ENCODE measurements at regions not wholly inside any gene's neighbourhood (a gene's known extent, or its start where the extent isn't known, plus 50 kb on each side); places are given as distances from the start of the nearest gene placed in this dataset.

DNA sequence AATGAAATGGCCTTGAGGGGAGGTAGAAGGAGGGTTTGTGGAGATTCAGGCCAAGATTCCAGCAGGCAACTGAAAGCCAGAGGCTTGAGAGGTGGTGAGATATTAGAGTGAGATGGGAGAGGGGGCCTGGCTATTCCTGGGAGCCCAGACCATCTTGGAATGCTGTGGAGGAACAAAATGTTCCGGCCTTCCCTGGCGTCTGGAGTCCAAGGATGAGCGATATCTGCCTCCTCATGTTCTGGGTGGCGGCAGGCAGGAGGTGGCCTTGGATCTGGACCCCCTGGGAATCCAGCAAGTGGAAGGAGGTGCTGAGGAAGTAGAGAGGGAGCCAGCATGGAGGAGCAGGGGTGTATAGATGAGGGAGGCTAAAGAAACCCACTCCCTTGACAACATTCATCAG lies 335.9 kb downstream of the CYP26B1 start:
- Mint-ChIP-seq H3K27me3 (no peaks in the 10 kb centered on the region), H3K4me1 (ENCODE audit: low read depth) (no peaks in the 10 kb centered on the region), H3K36me3 (ENCODE audit: low read depth) (no peaks in the 10 kb centered on the region), H3K4me3 (no peak overlapping the region), H3K27ac (no peak overlapping the region), H3K9me3 (no peaks in the 10 kb centered on the region)
- DNase-seq: no peak

DNA sequence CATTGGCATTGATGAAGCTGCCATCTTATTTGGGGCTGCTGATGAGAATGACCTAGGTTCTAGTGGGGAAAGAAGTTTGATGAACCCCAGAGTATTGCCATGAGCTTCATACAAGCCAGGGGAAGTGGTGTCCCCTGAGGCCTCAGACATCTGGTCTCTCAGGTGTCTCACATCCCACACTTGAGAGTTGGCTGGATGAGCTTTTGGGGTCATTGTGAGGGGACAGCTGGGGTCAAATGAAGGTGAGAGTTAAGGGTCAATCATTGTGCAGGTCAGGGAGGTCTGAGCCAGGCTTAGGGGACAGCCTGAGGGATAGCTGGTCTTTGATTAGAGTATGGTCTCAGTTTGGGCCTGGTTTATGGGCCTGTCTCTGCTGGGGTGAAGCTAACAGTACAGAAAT lies 336.5 kb downstream of the CYP26B1 start:
- Mint-ChIP-seq H3K27ac (no peak overlapping the region), H3K36me3 (ENCODE audit: low read depth) (no peaks in the 10 kb centered on the region), H3K9me3 (no peaks in the 10 kb centered on the region)

DNA sequence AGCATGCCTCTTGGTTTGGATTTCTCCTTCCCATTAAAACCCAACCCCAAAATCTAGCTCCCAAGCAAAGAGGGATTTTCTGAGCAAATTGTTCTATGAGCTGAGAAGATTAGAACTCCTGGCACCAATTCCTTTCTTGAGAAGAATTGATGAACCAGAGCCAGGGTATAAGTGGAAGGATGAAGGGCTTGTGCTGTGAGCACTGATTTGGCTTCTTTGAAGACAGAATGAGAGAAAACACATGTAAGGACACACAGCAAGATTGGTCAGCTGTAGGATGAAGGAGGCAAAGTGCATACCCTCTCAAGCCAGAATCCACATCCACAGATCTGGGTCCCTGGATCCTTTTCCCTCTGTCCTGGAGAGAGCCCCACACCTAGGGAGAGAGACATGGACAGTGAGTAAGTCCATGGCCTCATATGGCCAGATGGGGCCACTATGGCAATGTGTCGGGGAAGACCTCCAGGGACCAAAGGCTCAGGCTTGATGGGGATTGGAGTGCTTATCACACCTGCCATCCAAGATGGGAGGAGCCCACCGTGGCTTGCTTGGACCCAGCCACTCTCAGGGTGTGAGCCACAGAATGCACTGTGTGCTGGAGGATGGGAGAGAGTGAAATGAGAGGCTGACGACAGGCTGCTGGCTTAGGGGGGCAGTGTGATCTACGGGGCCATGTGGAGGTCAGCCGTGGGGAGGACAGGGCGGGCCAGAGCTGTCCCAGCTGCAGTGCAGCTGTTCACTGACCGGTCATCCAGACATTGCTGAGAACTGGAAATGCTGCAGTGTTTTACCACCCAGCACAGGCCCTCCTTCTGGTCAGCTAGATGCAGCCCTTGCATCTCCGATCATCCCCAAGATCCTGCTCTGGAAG lies 339.8 kb downstream of the CYP26B1 start:
- no peak overlapping the region for H3K27ac Mint-ChIP-seq
- H3K4me3 Mint-ChIP-seq: no peak overlapping the region
- no peaks in the 10 kb centered on the region for H3K9me3 Mint-ChIP-seq
- H3K4me1 Mint-ChIP-seq (ENCODE audit: low read depth): no peaks in the 10 kb centered on the region
- no peaks in the 10 kb centered on the region for H3K27me3 Mint-ChIP-seq
- no peaks in the 10 kb centered on the region for H3K36me3 Mint-ChIP-seq (ENCODE audit: low read depth)
- peak; percentile 15 for DNase-seq

More for the DNA sequence above, 336.5 kb downstream of the CYP26B1 start:
- H3K4me3 Mint-ChIP-seq: no peak overlapping the region
- no peaks in the 10 kb centered on the region for H3K4me1 Mint-ChIP-seq (ENCODE audit: low read depth)
- DNase-seq: no peak
- no peaks in the 10 kb centered on the region for H3K27me3 Mint-ChIP-seq

DNA sequence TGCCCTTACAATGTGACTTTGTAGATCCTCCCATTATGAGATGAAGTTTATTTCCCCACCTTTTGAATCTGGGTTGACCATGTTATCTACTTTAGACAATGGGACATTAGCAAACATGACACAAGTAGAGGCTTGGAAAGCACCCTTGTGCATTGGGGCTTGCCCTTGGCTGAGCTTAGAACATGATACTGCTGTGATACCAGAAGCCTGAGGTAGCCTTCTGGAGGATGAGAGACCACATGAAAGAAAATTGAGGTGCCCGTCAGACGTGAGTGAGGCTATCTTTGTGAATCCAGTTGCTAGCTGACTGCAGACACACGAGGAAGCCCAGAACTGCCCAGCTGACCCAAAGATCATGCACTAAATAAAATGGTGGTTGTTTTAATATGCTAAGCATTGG lies 341.2 kb downstream of the CYP26B1 start:
- no peaks in the 10 kb centered on the region for H3K36me3 Mint-ChIP-seq (ENCODE audit: low read depth)
- no peaks in the 10 kb centered on the region for H3K9me3 Mint-ChIP-seq
- no peak for DNase-seq
- no peaks in the 10 kb centered on the region for H3K4me1 Mint-ChIP-seq (ENCODE audit: low read depth)
- no peak overlapping the region for H3K4me3 Mint-ChIP-seq
- H3K27me3 Mint-ChIP-seq: peaks cover 5% of the 10 kb centered on the region
- H3K27ac Mint-ChIP-seq: no peak overlapping the region

DNA sequence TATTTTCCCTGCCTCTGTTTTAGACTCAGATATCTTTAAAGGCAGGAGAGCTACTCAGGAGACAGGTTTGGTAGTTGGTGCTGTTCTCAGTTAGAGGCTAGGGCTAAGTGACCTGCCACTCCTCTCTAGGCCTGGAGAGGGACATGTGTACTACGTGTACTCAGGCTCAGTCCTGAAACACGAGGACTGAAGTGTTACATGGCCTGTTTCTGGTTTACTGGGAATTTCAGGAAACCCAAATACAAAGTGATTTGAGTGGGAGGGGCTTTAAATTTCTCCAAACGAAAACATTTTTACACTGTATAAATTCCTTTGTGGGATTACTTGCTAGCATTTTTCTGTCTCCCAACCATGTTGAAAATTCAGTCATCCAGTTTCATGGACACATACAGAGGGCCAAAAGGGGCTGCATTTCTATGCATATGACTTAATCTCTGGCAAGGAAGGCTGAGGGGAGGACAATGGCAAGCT lies 343.3 kb downstream of the CYP26B1 start:
- Mint-ChIP-seq H3K9me3 (no peaks in the 10 kb centered on the region), H3K4me1 (ENCODE audit: low read depth) (no peaks in the 10 kb centered on the region), H3K4me3 (no peak overlapping the region), H3K27ac (no peak overlapping the region), H3K27me3 (peaks cover 5% of the 10 kb centered on the region), H3K36me3 (ENCODE audit: low read depth) (no peaks in the 10 kb centered on the region)
- DNase-seq: no peak

DNA sequence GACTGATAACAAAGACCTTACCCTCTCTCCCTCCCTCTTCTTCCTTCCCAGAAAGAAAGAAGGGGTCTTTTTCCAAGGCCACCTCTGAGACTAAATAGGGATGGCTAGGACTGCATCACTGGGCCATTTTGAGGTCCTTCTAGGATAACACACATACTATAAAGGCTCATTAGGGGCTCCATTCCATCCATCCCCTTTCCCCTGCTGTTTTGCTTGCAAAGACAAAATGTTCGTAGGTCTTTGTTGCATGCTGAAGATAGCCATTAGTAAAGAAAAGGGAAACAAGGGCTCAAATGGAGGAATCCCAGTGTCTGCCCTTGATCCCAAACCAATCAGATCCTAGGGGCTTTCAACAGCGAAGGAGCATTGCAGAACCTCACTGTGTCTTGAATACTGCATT lies 344.3 kb downstream of the CYP26B1 start:
- Mint-ChIP-seq H3K4me1 (ENCODE audit: low read depth) (no peaks in the 10 kb centered on the region), H3K27ac (no peak overlapping the region), H3K36me3 (ENCODE audit: low read depth) (no peaks in the 10 kb centered on the region), H3K4me3 (no peak overlapping the region), H3K9me3 (no peaks in the 10 kb centered on the region), H3K27me3 (peaks cover 5% of the 10 kb centered on the region)
- DNase-seq: no peak

DNA sequence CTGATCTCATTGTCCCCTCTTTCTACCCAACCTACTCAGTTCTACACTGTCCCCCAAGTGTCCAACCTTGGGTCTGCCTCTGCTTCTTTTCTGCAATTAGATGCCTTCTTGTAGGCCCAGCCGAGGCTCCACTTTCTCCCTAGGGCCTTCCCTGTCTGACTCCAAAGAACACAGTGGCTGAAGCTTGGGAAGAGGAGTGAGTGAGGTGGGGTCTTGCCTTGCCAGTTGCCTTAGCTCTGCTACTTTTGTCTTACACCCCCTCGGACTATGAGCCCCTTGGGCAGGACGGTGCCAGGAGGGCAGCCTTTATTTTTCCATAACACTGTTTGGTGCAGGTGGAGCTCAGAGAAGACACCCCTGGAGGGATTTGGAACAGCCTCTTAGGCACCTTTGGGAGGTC lies 345.1 kb downstream of the CYP26B1 start:
- no peak overlapping the region for H3K4me3 Mint-ChIP-seq
- H3K36me3 Mint-ChIP-seq (ENCODE audit: low read depth): no peaks in the 10 kb centered on the region
- H3K27me3 Mint-ChIP-seq: peaks cover 5% of the 10 kb centered on the region
- peak; percentile 8 for DNase-seq
- H3K4me1 Mint-ChIP-seq (ENCODE audit: low read depth): no peaks in the 10 kb centered on the region
- H3K9me3 Mint-ChIP-seq: no peaks in the 10 kb centered on the region
- no peak overlapping the region for H3K27ac Mint-ChIP-seq

DNA sequence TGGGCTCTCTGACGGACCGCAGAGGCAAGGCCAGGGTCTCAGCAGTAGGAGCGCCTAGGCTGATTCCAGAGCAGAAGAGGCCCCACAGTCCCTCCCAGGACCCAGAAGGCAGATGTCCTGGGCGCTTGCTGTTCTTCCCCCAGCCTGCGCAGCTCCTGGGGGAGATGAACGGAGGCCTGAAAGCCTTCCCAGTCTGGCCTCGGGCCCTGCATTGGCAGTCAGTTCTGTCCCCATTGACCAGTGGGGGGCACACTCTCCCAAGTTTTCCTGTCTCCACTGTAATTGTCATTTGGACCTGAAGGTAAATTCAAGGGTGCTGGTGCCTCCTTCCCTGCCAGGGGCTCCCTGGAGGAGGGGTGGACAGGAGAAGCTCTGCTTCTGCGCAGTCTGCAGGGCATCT lies 345.7 kb downstream of the CYP26B1 start:
- DNase-seq: peak; percentile 28
- H3K27ac Mint-ChIP-seq: no peak overlapping the region
- no peaks in the 10 kb centered on the region for H3K36me3 Mint-ChIP-seq (ENCODE audit: low read depth)
- H3K27me3 Mint-ChIP-seq: peaks cover 5% of the 10 kb centered on the region
- H3K9me3 Mint-ChIP-seq: no peaks in the 10 kb centered on the region
- H3K4me3 Mint-ChIP-seq: no peak overlapping the region
- H3K4me1 Mint-ChIP-seq (ENCODE audit: low read depth): no peaks in the 10 kb centered on the region

DNA sequence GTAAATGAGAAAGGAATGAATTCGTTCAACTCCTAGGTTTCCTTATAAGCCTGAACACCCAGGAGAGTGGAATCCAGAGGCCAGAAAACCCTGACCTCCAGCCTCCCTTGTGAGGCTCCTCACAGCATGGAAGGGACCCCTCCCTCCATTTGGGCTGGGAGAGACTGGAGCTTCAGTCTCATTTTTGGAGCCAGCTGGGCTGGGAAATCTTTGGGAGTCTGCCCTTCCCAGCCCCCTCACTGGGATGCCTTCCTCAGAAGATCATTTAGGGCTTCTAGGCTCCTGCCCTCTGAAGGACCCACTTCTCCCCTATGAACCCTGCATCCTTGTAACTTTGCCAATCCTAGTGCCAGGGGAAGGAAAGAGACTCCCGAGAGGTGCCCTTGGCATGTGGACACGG lies 346.1 kb downstream of the CYP26B1 start:
- H3K9me3 Mint-ChIP-seq: no peaks in the 10 kb centered on the region
- H3K4me3 Mint-ChIP-seq: no peak overlapping the region
- H3K4me1 Mint-ChIP-seq (ENCODE audit: low read depth): no peaks in the 10 kb centered on the region
- H3K36me3 Mint-ChIP-seq (ENCODE audit: low read depth): no peaks in the 10 kb centered on the region
- no peak for DNase-seq
- H3K27me3 Mint-ChIP-seq: peaks cover 5% of the 10 kb centered on the region
- H3K27ac Mint-ChIP-seq: no peak overlapping the region

DNA sequence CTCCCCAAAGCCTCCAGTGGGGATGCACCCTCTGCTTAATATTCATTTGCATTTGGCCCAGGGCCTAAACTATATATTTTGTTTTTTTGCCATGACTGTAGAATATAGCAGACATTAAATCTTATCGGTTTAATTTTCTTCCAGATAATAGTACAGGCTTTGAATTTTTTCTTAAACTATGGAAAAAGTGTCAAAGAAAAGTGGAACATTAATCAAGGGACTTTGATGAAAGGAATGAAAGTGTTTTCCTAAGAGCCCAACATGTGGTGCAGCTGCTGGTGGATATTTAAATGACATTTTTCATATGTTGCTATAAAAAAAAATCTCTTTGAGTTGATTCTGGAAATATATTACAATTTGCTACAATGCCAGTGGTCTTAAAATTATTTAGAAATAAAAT lies 346.8 kb downstream of the CYP26B1 start:
- no peak overlapping the region for H3K27ac Mint-ChIP-seq

DNA sequence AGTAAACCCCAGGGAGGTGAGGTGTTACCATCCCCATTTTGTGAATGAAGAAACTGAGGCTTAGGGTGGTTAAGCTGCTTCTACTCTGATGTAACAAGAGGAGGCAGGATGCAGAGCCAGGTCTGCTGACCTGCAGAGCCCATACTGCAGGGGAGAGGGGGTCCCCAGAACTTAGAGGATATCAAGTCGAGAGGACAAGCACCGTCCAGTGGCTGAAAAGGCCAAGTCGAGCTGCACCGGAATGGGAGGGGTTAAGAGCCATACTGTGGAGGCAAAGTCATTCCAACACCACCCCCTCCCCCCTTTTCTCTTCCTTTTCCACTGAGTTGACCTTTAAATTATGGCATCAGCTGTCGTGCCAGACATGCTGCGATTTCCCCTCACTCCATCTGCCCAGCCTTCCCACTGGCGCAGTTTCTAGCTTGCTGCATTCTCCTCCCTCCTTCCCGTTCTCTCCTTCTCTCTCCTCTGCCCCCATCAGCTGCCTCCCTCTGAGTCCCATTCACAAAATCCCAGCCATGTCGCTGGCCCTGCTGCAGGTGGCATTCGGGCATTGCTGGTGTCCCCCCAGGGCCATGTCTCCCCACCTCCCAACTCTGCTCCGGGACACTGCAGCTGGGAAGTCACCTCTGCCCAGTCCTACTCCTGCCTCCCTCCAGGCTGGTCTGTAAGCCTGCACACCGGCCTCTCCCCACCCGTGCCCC lies 346.9 kb downstream of the DYSF start:
- no peaks in the 10 kb centered on the region for H3K9me3 Mint-ChIP-seq
- DNase-seq: no peak
- no peaks in the 10 kb centered on the region for H3K4me1 Mint-ChIP-seq (ENCODE audit: low read depth)
- no peaks in the 10 kb centered on the region for H3K36me3 Mint-ChIP-seq (ENCODE audit: low read depth)
- no peak overlapping the region for H3K27ac Mint-ChIP-seq
- peaks cover 5% of the 10 kb centered on the region for H3K27me3 Mint-ChIP-seq
- no peak overlapping the region for H3K4me3 Mint-ChIP-seq

More for the DNA sequence above, 346.8 kb downstream of the CYP26B1 start:
- Mint-ChIP-seq H3K4me1 (ENCODE audit: low read depth) (no peaks in the 10 kb centered on the region), H3K9me3 (no peaks in the 10 kb centered on the region), H3K36me3 (ENCODE audit: low read depth) (no peaks in the 10 kb centered on the region), H3K27me3 (peaks cover 5% of the 10 kb centered on the region), H3K4me3 (no peak overlapping the region)
- no peak for DNase-seq

DNA sequence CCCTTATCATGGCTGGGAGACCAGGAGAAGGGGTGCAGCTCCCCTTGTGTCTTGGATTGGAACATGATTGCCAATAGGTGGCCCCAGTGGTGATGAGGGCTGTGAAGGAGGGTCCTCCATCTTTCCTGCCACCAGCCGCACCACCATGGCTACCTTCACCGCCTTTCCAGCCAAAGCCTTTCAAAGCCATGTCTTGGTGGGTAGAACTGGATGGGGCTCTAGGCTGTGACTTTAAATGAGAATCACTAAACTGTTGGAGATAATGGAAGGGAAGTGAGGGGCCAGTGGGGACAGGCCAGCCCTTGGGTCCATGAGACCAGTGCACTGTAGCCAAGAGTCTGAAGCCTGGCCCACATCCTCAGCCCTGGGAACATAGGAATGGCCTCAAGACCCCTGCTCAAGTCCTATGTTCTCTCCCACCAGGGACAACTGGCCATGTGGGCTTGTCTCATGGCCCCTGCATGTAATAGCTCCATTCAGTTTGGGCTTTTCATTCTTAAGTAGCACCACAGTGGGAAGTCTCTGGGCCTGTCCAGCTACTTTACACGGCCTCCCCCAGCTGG lies 345.7 kb downstream of the DYSF start:
- Mint-ChIP-seq H3K4me3 (no peak overlapping the region), H3K27ac (no peak overlapping the region), H3K4me1 (ENCODE audit: low read depth) (no peaks in the 10 kb centered on the region), H3K36me3 (ENCODE audit: low read depth) (no peaks in the 10 kb centered on the region), H3K9me3 (no peaks in the 10 kb centered on the region), H3K27me3 (peaks cover 5% of the 10 kb centered on the region)
- DNase-seq: no peak

DNA sequence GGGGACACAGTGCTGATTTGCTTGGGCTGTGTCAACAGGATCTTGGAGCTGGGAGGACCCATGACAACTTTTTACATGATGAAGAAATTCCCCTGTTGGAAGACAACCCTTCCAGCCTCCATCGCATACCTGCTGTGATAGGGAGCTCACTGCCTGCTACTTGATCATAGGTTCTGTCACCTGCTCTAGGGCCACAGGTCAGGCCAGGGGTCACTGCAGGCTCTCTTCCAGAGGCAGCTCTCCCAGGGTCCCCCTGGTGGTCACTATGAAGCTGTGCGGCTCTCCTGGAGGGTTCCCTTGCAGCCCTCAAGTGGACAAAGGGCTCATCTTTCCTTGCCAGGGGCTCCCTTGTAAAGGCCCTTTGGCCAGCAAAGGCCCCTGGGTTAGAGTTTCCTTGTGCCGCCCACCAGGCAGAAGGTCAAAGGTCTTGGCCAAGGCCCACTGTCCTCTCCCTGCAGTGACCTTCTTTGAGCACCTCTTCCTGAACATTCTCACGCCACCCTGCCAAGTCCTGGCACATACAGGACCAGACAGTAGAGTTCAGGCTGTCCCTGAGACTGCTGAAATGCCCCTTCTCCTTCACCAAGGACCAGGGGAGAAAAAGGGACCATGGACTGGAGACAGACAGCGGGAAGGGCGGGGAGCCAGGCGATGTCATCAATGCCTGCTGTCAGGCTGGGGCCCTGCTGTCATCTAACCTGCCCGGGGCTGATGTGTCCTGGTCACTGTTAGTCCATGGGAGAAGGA lies 345.1 kb downstream of the DYSF start:
- Mint-ChIP-seq H3K9me3 (no peaks in the 10 kb centered on the region), H3K4me3 (no peak overlapping the region), H3K27ac (no peak overlapping the region), H3K27me3 (peaks cover 5% of the 10 kb centered on the region), H3K36me3 (ENCODE audit: low read depth) (no peaks in the 10 kb centered on the region), H3K4me1 (ENCODE audit: low read depth) (no peaks in the 10 kb centered on the region)
- peak; percentile 35 for DNase-seq

DNA sequence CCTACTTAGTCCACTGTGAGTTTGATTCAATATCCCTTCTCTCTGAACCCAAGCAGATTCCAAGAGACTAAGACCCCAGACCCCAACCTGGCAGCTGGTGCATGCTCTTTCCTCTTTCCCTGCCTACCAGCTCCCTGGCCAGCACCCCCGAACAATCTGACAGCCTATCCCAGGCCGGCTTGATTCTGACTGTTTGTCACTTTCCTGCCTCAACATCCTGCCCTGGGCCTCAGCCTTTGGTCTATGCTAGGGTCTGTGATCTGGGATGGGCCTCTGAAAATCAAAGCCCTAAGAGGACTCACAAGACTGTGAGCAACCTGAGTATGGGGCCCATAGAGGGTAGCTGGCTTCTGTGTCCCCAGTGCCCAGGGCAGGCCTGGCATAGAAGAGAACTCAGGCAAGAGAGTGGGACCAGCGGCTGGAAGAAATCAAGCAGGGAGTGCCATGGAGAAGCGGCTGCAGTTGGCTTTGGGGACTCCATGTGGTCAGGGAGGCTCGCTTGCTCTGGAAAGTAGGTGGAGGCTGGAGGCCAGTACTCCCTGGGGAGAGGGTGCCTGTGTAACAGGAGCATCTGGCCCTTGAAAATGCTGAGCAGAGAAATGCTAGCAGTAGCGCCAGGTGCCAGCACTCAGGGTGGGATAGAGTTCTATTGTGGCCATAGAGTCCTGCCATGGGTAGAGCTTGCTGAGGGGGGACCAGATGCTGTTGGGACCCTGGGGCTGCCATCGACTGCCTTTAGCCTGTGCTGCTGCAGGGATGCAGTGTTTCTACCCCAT lies 343.9 kb downstream of the DYSF start:
- H3K36me3 Mint-ChIP-seq (ENCODE audit: low read depth): no peaks in the 10 kb centered on the region
- no peaks in the 10 kb centered on the region for H3K9me3 Mint-ChIP-seq

More for the DNA sequence above, 343.9 kb downstream of the DYSF start:
- peaks cover under 1% of the 10 kb centered on the region for H3K27me3 Mint-ChIP-seq
- H3K27ac Mint-ChIP-seq: no peak overlapping the region
- no peaks in the 10 kb centered on the region for H3K4me1 Mint-ChIP-seq (ENCODE audit: low read depth)
- DNase-seq: no peak
- no peak overlapping the region for H3K4me3 Mint-ChIP-seq
